GM06990 (cell line): ENCODE measurements at regions not wholly inside any gene's neighbourhood (a gene's known extent, or its start where the extent isn't known, plus 50 kb on each side); places are given as distances from the start of the nearest gene placed in this dataset.

ENCODE experiments used
- DNase-seq: peaks from one replicate; pipeline ENCODE4 v3.0.0-alpha.2; 2011; ENCODE audit not compliant: insufficient read length; ENCODE audit errors: extremely low read depth
- H3K27me3 ChIP-seq: replicated peaks from 2 replicates; pipeline ENCODE4 v1.6.0; 2011; ENCODE audit warnings: low read length; ENCODE audit not compliant: control insufficient read depth, insufficient read depth
- H3K36me3 ChIP-seq: 2 replicates; pipeline ENCODE4 v1.5.1; 2011; ENCODE audit warnings: low read length; ENCODE audit not compliant: control insufficient read depth, insufficient read depth
- H3K4me3 ChIP-seq: replicated peaks from 2 replicates; pipeline ENCODE4 v1.5.1; 2011; ENCODE audit warnings: low read depth, mild to moderate bottlenecking, control low read depth, low read length
- TF ChIP-seq, protein P1 (sequence below): IDR thresholded peaks from 2 replicates; pipeline ENCODE4 v1.5.1; 2011; ENCODE audit warnings: low read length, control low read depth, mild to moderate bottlenecking, inconsistent platforms; ENCODE audit not compliant: insufficient read depth, poor library complexity, severe bottlenecking

DNA sequence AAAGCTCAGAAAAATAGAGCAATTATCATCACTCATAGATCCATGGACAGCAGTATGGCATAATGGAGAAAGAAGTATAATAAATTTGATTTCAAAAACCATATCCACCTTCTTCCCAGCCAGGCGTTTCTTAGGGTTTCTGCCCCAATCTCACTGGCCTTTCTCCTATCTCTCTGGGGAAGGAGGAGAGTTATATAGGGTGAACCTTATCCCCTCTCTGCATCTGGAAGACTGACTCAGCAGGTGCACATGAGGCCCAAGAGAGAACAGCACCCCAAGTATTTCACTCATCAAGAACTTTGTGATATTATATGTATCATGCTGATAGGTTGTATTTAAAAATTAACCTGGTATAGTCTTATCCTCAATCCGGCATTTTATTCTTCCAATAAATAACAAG is 318.8 kb upstream of the RASGEF1B start:
- no peak for DNase-seq
- H3K4me3 ChIP-seq: no peak overlapping the region
- TF ChIP-seq, protein P1, sequence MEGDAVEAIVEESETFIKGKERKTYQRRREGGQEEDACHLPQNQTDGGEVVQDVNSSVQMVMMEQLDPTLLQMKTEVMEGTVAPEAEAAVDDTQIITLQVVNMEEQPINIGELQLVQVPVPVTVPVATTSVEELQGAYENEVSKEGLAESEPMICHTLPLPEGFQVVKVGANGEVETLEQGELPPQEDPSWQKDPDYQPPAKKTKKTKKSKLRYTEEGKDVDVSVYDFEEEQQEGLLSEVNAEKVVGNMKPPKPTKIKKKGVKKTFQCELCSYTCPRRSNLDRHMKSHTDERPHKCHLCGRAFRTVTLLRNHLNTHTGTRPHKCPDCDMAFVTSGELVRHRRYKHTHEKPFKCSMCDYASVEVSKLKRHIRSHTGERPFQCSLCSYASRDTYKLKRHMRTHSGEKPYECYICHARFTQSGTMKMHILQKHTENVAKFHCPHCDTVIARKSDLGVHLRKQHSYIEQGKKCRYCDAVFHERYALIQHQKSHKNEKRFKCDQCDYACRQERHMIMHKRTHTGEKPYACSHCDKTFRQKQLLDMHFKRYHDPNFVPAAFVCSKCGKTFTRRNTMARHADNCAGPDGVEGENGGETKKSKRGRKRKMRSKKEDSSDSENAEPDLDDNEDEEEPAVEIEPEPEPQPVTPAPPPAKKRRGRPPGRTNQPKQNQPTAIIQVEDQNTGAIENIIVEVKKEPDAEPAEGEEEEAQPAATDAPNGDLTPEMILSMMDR: no peak
- H3K27me3 ChIP-seq: no peaks in the 10 kb centered on the region
- no peaks in the 10 kb centered on the region for H3K36me3 ChIP-seq

DNA sequence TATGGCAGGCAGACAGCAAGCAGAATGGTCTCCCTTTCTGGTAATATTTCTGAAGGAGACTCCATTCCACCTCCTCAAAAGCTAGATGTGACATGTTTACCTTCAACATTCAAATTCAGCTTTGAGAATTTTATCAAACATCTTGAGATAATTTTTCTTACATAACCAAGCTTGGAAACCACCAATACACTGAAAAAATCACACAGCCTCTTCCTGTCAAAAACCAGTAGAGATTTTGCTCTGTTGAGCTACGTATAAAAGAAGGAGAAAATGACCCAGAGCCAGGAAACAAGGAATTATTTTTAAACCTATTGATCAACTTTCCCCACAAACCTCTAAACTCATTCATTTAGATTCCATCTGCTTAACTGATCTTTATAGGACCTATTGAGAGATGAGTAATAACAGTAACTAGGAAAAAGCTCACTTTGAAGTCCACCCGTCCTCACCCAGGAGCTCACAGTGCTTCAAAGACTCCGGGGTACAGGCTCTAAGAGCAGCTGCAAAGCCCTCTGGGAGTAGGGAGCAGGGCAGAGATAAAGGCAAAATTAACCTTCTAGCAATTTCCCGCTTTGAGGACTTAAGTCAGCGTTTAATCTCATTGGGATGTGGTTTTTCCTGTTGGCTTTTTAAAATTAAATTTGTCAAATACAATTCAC is 318.2 kb upstream of the RASGEF1B start:
- TF ChIP-seq, protein P1: no peak
- no peak for DNase-seq
- no peaks in the 10 kb centered on the region for H3K36me3 ChIP-seq
- H3K27me3 ChIP-seq: no peaks in the 10 kb centered on the region
- H3K4me3 ChIP-seq: no peak overlapping the region

DNA sequence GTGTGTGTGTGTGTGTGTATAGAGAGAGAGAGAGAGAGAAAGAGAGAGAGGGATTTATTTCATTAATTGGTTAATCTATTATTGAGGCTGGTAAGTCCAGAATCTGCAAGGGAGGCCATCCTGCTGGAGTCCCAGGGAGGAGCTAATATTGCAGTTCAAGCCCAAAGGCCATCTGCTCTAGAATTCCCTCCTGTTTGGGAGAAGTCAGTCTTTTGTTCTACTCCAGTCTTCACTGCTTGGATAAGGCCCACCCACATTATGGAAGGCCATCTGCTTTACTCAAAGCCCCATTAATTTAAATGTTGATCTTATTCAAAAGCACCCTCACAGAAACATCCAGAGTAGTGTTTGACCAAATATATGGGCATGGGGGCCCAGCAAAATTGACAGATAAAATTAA is 317.5 kb upstream of the RASGEF1B start:
- H3K36me3 ChIP-seq: no peaks in the 10 kb centered on the region
- TF ChIP-seq, protein P1: no peak

DNA sequence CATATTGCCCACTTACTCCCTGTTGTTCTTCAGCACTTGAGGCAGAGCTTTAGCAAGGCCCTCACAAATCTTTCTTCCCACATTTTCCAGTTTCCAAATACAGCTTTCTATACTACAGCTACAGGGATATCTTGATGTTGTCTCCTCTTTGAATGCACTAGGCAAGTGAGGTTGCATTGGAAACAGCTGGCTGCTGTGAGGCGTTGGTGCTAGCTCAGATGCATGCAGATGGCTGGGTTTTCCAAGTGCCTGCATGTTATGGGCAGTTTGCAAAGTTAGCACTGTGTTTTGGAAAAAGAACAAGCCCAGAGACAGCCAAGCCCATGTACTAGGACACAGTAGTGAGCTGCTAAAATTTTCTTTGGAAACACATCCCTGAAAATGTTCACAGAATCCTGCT is 315.1 kb upstream of the RASGEF1B start:
- Histone ChIP-seq H3K4me3 (no peak overlapping the region), H3K27me3 (no peaks in the 10 kb centered on the region), H3K36me3 (no peaks in the 10 kb centered on the region)
- no peak for DNase-seq
- TF ChIP-seq, protein P1: no peak

More for the DNA sequence above, 317.5 kb upstream of the RASGEF1B start:
- H3K4me3 ChIP-seq: no peak overlapping the region
- no peaks in the 10 kb centered on the region for H3K27me3 ChIP-seq
- no peak for DNase-seq

DNA sequence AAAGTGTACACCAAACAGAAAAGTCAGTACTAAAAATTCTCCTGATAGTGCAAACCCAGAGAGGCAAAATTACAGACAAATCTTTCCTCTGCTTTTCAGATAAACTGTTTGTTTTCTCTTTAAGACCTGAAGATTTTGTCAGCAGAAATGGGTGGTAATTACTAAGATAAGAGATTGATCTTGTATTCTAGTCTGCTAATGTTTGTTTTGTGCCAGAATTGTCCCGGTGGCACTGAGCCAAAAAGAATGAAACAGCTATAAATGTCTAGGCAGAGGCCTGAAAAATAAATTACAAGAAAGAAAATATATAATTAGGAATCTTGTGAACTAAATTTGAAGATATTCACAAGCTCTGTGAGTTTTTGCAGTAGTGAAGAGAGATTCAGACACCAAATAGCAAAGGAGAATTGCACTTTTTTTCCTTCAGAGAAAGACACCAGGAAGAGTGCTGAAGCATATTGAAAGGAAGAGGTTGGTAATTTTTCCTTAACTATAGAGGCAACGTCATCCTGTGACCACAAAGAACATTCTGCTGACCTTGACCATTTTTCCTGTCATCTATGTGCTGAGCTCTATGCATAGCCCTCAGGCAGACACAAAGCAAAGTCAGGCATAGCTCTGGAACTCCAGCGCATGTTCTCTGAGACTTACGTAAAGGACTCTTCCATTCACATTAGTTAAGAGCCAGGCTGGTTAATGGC is 314.5 kb upstream of the RASGEF1B start:
- H3K4me3 ChIP-seq: no peak overlapping the region
- DNase-seq: no peak
- H3K27me3 ChIP-seq: no peaks in the 10 kb centered on the region
- TF ChIP-seq, protein P1: no peak
- H3K36me3 ChIP-seq: no peaks in the 10 kb centered on the region
